ENCODE measurements at regions not wholly inside any gene's neighbourhood (a gene's known extent, or its start where the extent isn't known, plus 50 kb on each side); places are given as distances from the start of the nearest gene placed in this dataset.

DNA sequence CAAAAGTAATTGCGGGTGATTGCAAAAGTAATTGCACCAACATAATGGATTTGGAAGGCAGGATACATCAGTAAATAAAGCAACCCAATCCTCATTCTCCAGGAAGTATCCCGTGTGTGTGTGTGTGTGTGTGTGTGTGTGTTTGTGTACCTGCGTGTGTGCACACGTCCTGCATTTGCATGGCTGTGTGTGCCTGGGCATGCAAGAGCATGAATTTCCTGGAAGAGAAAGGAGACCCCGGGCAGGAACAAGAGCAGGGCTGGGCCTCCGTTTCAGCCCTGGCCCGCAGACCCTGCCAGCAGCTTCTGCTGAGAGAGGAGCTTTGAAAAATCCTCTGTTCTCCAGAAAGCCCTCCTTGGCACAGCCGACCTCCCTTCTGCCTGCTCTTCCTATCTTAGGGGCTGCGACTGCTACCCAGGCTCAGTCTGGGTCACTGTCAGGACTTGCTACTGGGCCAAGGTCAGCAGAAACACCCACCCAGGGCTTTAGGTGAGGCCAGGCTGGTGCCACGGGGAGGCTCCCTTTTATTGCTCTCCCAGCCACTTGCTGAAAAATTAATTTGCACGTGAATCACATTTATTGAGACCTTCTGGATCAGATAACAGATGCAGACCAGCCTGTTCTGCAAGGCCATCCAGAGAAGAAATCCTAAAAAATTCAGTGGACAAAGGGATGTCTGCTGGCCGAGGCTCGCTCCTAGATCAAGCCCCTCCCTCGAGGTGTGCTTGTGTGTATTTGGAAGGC lies 258.3 kb downstream of the ZNF536 start:
- DNase-seq (ENCODE audit: low read depth), result no peak

DNA sequence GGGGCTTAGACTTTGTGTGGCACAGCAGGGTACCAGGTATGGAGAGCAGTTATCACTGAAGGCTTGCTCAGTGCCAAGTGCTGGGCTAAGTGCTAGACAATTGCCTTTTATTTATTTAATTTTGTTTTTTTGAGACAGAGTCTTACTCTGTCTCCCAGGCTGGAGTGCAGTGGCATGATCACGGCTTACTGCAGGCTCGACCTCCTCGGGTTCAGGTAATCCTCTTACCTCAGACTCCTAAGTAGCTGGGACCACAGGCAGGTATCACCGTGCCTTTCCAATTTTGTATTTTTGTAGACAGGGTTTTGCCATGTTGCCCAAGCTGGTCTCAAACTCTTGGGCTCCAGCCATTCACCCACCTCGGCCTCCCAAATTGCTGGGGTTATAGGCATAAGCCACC lies 256.9 kb downstream of the ZNF536 start:
- no peak for DNase-seq (ENCODE audit: low read depth)

DNA sequence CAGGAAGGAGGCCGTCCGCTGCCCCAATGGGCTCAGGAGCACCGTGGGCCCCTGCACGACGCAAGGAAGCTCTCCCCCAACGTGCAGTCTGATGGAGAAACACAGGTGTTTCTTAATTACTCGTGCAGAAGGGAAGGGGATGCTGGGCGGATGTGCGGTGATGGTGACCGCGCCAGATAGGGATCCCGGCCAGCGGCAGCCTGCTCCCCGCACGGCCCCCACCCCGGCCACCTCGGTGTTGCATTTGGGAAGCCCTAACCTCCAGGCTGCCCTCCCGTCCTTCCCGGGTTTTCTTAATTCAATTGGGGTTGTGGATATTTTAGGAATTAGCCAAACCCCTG lies 254.4 kb downstream of the ZNF536 start:
- no peak for DNase-seq (ENCODE audit: low read depth)

DNA sequence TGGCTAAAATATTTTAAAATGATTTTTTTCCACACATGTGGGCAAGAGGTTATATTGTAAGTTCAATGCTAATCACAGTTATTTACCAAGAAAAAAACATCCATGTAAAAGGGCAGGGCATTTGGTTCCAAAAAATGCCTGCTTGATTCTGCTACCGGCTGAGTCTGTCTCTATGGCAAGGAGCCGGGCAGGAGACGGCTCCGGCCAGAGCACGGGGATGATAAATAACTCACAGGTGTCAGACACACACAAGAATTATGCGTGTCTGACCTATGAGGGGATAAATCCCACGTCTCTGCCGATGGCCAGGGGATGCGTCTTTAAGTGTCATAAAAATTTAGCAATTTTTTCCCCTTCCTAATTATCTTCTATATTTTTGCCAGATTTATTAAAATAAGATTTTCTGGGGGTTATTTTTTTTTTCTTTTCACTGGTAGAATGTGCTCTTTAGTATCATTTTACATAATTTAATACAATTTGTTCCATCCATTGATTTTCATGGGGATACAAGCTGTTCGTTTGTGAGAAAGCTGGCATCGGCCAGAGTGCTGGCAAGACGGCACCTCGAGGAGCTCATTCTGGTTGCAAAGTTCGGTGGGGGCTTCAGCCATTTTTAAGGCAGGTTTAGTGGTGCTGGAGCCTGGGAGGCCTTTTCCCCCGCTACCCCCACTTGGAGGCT lies 253.9 kb downstream of the ZNF536 start:
- no peak for DNase-seq (ENCODE audit: low read depth)

DNA sequence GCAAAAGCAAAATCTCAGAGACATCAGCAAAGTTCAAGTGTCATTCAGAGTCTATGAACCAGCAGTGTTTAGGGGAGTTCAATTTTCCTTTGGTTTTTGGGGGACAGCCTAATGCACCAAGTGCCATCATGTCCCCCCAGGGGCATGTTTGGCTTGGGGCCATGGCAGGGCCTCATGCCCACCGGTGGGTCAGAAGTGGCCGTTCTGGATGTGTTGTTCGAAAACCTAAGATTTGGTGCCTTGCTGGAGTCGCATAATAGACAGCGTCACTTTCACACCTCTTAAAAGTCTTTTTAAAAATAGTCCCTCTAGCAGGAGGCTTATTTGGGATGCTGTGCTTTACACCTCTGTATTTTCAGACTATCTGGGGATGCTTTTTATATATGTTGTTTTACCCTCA lies 250.1 kb downstream of the ZNF536 start:
- DNase-seq (ENCODE audit: low read depth), result no peak

DNA sequence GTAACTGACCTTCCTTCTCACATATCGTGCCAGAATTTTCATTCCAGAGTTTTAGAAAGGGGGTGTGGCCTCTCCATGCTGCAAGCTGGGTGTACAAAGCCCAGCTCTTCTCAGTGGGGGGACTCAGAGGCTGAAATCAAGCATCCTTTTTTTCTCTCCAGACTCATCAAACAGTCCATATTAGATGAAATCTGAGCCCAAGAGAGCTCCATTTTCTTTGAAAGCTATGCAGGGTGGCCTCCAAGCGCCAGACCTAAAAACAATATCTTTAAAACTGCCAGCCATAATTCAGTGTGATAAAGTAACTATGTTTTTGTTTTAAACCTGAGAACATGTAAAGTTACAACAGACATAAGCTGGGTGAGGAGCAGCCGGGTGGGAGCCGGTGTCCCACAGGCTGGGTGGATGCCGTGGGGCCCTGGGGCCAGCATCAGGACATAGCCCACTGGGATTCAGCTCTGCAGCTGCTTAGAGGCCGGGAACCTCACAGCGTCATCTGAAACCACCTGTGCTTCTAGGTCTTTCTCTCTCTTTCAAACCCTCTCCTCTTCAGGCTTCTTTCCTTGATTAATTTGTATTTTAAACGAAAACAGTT lies 249.2 kb downstream of the ZNF536 start:
- DNase-seq (ENCODE audit: low read depth), result no peak

DNA sequence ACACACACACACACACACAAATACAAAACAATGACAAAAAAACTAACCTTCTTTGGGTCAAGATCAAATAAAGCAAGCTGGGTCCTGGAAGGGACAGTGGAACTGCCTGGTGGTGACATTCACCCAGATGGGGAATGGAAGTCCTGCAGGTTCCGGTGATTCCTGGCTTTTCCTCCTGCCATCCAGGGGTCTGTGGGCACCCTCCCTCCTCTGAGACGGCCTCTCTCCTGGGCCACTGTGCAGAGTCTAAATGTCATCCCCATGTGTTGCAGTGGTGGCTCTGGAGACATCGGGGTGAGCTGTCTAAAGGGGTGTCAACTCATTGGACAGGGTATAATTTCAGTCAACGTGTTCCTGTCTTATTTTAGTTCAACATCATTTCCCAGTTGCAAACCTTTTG lies 248.2 kb downstream of the ZNF536 start:
- DNase-seq (ENCODE audit: low read depth), result no peak

DNA sequence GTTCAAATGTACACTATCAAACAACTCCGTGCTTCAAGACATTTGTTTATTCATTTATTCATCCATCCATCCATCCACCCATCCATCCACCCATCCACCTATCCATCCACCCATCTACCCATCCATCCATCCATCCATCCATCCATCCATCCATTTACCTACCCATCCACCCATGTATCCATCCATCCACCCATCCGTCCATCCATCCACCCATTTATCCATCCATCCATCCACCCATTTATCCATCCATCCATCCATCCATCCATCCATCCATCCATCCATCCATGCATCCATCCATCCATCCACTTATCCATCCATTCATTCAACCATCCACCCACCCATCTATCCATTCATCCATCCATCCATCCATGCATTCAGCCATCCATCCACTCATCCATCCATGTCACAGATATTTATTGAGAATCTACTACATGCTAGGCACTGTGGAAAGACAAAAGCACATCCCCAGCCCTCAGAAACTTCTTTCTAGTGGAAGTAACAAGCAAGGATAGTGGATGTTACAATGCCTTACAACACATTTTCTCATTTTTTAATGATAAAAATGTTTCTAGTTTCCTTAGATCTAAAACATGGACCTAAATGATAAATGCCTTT lies 237.6 kb downstream of the ZNF536 start:
- no peak for DNase-seq (ENCODE audit: low read depth)

DNA sequence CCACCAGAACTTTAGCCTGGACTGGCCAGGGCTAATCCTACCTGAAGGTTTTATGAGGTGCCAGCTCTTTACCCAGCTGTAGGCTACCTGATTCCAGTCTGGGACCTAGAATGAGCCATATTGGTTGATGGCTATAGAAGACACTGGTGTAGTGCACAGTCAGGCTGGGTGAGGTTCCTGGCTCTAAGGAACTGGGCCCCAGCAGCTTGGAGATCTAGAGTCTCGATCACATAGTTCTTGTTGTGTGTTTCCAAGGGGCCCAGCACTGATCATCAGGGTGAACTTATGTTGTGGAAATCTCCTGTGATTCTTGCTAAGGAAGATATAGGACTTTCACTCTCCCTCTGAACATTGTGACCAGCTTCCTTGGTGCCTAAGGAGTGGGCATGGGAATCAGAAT lies 236.3 kb downstream of the ZNF536 start:
- no peak for DNase-seq (ENCODE audit: low read depth)
